Endothelial cell (in vitro differentiated cells): ENCODE measurements at regions not wholly inside any gene's neighbourhood (a gene's known extent, or its start where the extent isn't known, plus 50 kb on each side); places are given as distances from the start of the nearest gene placed in this dataset.

Experiments
- DNase-seq: peaks from one replicate; pipeline ENCODE4 v3.0.0; 2021; ENCODE audit warnings: low spot score
- H3K27ac Mint-ChIP-seq: one replicate; pipeline ENCODE4 v1.8.0; 2021; ENCODE audit warnings: mixed read lengths, inconsistent platforms; ENCODE audit not compliant: unreplicated experiment
- H3K27me3 Mint-ChIP-seq: one replicate; pipeline ENCODE4 v1.8.0; 2021; ENCODE audit warnings: mild to moderate bottlenecking, moderate library complexity, mixed read lengths, inconsistent platforms; ENCODE audit not compliant: unreplicated experiment
- H3K36me3 Mint-ChIP-seq: one replicate; pipeline ENCODE4 v1.8.0; 2021; ENCODE audit warnings: mild to moderate bottlenecking, low read depth, mixed read lengths, inconsistent platforms; ENCODE audit not compliant: unreplicated experiment
- H3K4me1 Mint-ChIP-seq: one replicate; pipeline ENCODE4 v1.8.0; 2021; ENCODE audit warnings: mild to moderate bottlenecking, mixed read lengths, inconsistent platforms; ENCODE audit not compliant: unreplicated experiment
- H3K4me3 Mint-ChIP-seq: one replicate; pipeline ENCODE4 v1.8.0; 2021; ENCODE audit warnings: mild to moderate bottlenecking, mixed read lengths, inconsistent platforms; ENCODE audit not compliant: unreplicated experiment
- H3K9me3 Mint-ChIP-seq: one replicate; pipeline ENCODE4 v1.8.0; 2021; ENCODE audit warnings: mixed read lengths, inconsistent platforms; ENCODE audit not compliant: unreplicated experiment
- TF ChIP-seq, protein P1 (sequence below): fragments of 200-600 bp; sonication (generic); IDR thresholded peaks from one replicate; pipeline ENCODE4 v1.5.0; 2021; ENCODE audit warnings: antibody characterized with exemption; ENCODE audit not compliant: unreplicated experiment

DNA sequence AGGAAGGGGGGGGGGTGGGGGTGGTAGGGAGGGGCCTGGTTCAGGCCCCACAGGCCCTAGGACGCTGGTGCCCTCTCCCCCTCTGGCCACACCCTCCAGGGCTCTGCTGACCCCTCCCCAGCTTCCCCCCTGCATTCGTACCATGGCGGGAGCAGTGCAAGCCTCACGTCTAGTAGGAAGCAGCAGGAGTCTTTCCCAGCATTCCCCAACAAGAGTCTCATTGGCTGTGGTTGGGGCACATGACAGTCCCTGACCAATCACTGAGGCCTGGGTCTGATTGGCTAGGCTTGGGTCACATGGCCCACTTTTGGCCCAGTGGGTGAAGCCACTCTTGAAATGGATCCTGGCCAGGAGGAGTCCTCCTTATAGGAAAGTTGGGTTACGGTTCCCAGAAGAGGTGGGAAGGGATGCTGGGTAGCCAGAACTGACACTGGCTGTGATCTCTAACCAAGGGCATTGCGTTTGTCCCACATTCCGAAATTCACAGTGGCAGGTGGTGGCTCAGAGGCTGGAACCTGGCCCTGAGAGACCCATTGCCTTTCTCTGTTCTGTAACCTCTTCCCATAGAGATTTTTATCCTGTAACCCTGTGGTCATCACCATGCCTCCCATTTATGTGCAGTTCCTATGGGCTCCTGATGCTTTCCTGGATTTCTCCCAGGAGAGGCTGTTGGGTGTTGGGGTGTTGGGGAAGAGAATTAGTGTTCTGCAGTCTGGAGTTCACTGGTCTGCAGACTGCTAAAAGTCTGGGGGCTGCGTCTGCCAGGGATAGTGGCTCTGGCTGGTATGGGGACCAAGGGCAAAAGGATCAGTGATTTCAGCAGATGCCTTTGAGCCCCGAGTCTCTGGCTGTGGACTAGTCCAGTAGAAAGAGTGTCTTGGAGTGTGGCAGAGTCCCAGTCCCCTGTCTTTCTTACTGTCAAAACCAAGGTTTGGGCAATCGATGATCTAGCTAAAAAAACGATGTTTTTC, 58.9 kb upstream of the MYEOV start:
- Mint-ChIP-seq H3K27me3 (peaks cover 3% of the 10 kb centered on the region), H3K36me3 (no peaks in the 10 kb centered on the region), H3K9me3 (no peaks in the 10 kb centered on the region), H3K4me1 (peaks cover 3% of the 10 kb centered on the region), H3K27ac (no peak overlapping the region), H3K4me3 (no peak overlapping the region)
- TF ChIP-seq, protein P1, sequence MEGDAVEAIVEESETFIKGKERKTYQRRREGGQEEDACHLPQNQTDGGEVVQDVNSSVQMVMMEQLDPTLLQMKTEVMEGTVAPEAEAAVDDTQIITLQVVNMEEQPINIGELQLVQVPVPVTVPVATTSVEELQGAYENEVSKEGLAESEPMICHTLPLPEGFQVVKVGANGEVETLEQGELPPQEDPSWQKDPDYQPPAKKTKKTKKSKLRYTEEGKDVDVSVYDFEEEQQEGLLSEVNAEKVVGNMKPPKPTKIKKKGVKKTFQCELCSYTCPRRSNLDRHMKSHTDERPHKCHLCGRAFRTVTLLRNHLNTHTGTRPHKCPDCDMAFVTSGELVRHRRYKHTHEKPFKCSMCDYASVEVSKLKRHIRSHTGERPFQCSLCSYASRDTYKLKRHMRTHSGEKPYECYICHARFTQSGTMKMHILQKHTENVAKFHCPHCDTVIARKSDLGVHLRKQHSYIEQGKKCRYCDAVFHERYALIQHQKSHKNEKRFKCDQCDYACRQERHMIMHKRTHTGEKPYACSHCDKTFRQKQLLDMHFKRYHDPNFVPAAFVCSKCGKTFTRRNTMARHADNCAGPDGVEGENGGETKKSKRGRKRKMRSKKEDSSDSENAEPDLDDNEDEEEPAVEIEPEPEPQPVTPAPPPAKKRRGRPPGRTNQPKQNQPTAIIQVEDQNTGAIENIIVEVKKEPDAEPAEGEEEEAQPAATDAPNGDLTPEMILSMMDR = no peak
- no peak for DNase-seq

DNA sequence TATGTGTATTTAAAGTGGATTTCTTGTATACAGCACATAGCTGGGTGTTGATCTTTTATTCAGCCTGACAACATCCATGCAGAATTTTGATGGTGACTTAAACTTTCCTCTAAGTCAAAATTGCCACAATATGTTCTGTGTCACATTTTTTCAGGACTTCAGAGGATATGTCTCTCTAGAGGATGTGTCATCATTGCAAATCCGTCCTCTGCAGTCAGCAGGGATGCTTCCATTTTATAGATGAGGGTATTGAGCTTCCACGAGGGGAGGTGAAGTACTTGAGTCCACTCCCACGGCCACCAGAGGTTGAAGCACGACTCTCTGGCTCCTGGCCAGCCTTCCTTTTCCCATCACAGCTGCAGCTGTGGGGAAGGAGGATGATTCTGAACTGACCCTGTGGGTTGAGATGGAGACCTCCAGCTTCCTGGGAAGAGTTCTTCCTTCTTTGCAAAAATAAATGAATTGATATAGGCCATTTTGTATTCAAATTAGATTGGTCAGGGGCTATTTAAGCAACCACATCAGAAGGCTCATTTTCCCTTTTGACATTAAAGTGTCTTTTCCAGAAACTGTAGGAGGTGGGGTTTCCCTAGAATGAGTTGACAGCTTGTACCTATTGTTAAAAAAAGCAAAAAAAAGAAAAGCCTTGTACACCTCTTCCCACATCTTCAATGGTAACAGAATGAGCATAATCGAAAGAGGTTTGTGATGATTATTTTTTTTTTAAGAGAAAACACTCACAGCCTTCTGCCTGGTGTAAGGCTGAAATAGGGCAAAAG, 55.2 kb upstream of the MYEOV start:
- H3K27me3 Mint-ChIP-seq = peaks cover 9% of the 10 kb centered on the region
- H3K36me3 Mint-ChIP-seq = peaks cover 3% of the 10 kb centered on the region
- no peak overlapping the region for H3K4me3 Mint-ChIP-seq
- H3K27ac Mint-ChIP-seq = no peak overlapping the region
- H3K4me1 Mint-ChIP-seq = peaks cover 23% of the 10 kb centered on the region
- TF ChIP-seq, protein P1 = no peak
- H3K9me3 Mint-ChIP-seq = no peaks in the 10 kb centered on the region
- no peak for DNase-seq

DNA sequence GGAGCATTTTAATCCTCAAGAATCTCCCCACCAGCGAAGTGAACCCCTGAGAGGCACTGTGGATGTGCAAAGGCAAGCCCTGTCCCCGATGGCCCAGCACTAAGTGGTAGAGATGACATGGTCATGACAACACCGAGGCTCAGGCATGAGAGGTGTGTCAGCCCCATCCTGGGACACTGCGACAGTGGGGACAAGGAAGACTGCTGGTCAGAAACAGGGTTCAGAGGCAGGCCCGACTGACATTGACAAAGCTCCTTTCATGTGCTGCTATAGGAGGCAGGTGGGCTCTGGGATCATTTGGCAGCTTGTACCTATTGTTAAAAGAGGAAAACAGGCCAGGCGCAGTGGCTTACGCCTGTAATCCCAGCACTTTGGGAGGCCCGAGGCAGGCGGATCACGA, 54.3 kb upstream of the MYEOV start:
- peaks cover 8% of the 10 kb centered on the region for H3K27me3 Mint-ChIP-seq

DNA sequence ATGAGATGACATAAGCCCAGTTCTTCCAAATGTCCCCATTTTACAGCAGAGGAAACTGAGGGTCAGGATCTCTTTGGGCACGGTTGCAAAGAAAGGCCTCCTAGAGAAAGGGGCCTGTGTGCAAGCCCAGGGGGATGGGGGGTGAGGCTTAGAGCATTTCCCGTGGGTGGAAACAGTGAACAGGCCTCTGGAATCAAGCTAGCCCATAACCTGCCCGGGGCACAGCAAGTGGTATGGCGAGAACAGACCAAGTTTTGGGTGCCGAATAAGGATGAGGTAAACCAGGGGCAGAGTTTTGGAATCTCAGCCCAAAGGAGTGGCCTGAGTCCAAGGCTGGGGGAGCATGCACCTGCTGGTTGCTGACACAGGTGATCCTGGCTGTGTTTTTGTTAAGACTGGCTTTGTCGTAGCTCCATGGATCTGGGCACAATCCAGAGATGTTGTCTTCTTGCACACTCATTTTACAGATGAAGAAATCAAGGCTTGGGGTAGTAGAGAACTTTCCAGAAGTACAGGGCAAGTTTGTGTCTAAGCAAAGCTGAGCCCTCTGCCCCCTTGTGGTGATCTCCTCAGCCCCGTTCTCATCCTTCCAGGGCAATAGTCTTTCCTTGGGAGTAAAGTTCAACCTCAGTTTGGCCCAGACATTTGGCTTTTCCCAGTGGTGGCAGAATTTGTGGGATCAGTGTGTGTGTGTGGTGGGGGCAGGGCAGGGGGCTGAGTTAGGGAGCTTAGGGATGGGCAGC, 53.5 kb upstream of the MYEOV start:
- peaks cover 9% of the 10 kb centered on the region for H3K27me3 Mint-ChIP-seq
- H3K4me3 Mint-ChIP-seq = no peak overlapping the region
- no peak for DNase-seq

More for the DNA sequence above, 54.3 kb upstream of the MYEOV start:
- TF ChIP-seq, protein P1 = no peak
- H3K9me3 Mint-ChIP-seq = no peaks in the 10 kb centered on the region
- no peak for DNase-seq
- H3K4me1 Mint-ChIP-seq = peaks cover 23% of the 10 kb centered on the region
- H3K36me3 Mint-ChIP-seq = peaks cover 3% of the 10 kb centered on the region
- no peak overlapping the region for H3K27ac Mint-ChIP-seq
- H3K4me3 Mint-ChIP-seq = no peak overlapping the region

More for the DNA sequence above, 53.5 kb upstream of the MYEOV start:
- TF ChIP-seq, protein P1 = no peak
- Mint-ChIP-seq H3K9me3 (no peaks in the 10 kb centered on the region), H3K4me1 (peaks cover 23% of the 10 kb centered on the region), H3K36me3 (peaks cover 3% of the 10 kb centered on the region), H3K27ac (no peak overlapping the region)
